GM23248 (cell line): ENCODE measurements at regions not wholly inside any gene's neighbourhood (a gene's known extent, or its start where the extent isn't known, plus 50 kb on each side); places are given as distances from the start of the nearest gene placed in this dataset.

ENCODE experiments used
- DNase-seq: peaks from one replicate; pipeline ENCODE4 v3.0.0-alpha.2; 2015
- H2AFZ ChIP-seq: fragments of 200-600 bp; sonication (generic); 2 replicates; pipeline ENCODE4 v1.6.1; 2016; ENCODE audit warnings: antibody characterized with exemption
- H3F3A ChIP-seq: fragments of 200-600 bp; sonication (generic); 2 replicates; pipeline ENCODE4 v1.6.1; 2016; ENCODE audit warnings: mild to moderate bottlenecking, antibody characterized with exemption, mixed run types; ENCODE audit not compliant: insufficient read depth
- H3K27ac ChIP-seq: fragments of 200-600 bp; sonication (generic); 2 replicates; pipeline ENCODE4 v1.5.1; 2016; ENCODE audit warnings: mild to moderate bottlenecking
- H3K27me3 ChIP-seq: fragments of 200-600 bp; sonication (generic); replicated peaks from 2 replicates; pipeline ENCODE4 v1.6.1; 2016; ENCODE audit warnings: mild to moderate bottlenecking; ENCODE audit not compliant: insufficient read depth
- H3K36me3 ChIP-seq: fragments of 200-600 bp; sonication (generic); 2 replicates; pipeline ENCODE4 v1.6.1; 2016; ENCODE audit warnings: low read depth, mild to moderate bottlenecking
- H3K4me1 ChIP-seq: fragments of 200-600 bp; sonication (generic); 2 replicates; pipeline ENCODE4 v1.6.1; 2016; ENCODE audit warnings: mild to moderate bottlenecking; ENCODE audit not compliant: insufficient read depth
- H3K4me2 ChIP-seq: fragments of 200-600 bp; sonication (generic); one replicate; pipeline ENCODE4 v1.6.1; 2016; ENCODE audit warnings: mild to moderate bottlenecking; ENCODE audit not compliant: unreplicated experiment
- H3K4me3 ChIP-seq: fragments of 200-600 bp; sonication (generic); 2 replicates; pipeline ENCODE4 v1.5.1; 2016; ENCODE audit warnings: mild to moderate bottlenecking
- H3K79me2 ChIP-seq: fragments of 200-600 bp; sonication (generic); 2 replicates; pipeline ENCODE4 v1.6.1; 2016; ENCODE audit warnings: mild to moderate bottlenecking; ENCODE audit not compliant: insufficient read depth
- H3K9ac ChIP-seq: fragments of 200-600 bp; sonication (generic); 2 replicates; pipeline ENCODE4 v1.6.1; 2016; ENCODE audit warnings: mild to moderate bottlenecking
- H3K9me2 ChIP-seq: fragments of 200-600 bp; sonication (generic); 2 replicates; pipeline ENCODE4 v1.6.1; 2016; ENCODE audit warnings: mixed run types, mild to moderate bottlenecking, moderate library complexity; ENCODE audit not compliant: insufficient read depth
- H3K9me3 ChIP-seq: fragments of 200-600 bp; sonication (generic); one replicate; pipeline ENCODE4 v1.6.1; 2017; ENCODE audit warnings: low read depth
- H4K20me1 ChIP-seq: fragments of 200-600 bp; sonication (generic); 2 replicates; pipeline ENCODE4 v1.6.0; 2016; ENCODE audit not compliant: insufficient read depth
- EZH2 ChIP-seq: fragments of 200-600 bp; sonication (generic); IDR thresholded peaks from 2 replicates; pipeline ENCODE4 v1.6.1; 2018; ENCODE audit warnings: antibody characterized with exemption, mild to moderate bottlenecking; ENCODE audit not compliant: insufficient read depth, poor library complexity, severe bottlenecking
- EZH2phosphoT487 ChIP-seq: fragments of 200-600 bp; sonication (generic); IDR thresholded peaks from 2 replicates; pipeline ENCODE4 v1.6.1; 2018; ENCODE audit warnings: antibody characterized with exemption, moderate library complexity, mild to moderate bottlenecking, low read depth; ENCODE audit not compliant: insufficient read depth
- WGBS, 2 experiments: methylation state at CpG; one replicate each; pipeline ENCODE4 v1.1.6; 2015 to 2017; ENCODE audit warnings: low lambda C conversion rate in 2 of 2, low coverage in 1 of 2; ENCODE audit errors: missing lambda C conversion rate in 2 of 2; 5-methylcytosine and 5-hydroxymethylcytosine counted together
- in situ Hi-C: fragments of 300-500 bp; cut with MboI; formaldehyde crosslinking; loops from 2 replicates; pipeline ENCODE4 v1.15.0; 2020

DNA sequence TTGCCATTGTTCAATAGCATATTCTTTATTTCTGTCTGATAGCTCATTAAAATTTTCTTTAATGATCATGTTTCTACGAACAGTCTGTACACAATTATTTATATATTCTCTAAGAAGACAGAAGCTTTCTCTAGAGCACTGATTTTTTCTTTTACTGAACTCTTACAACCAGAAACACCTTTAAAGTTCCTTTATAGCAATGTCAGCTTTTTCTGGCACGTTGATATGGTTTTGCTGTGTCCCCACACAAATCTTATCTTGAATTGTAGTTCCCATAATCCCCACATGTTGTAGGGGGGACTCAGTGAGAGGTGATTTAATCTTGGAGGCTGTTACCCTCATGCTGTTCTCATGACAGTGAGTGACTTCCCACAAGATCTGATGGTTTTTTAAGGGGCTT lies 299.4 kb downstream of the PPARGC1A start:
- Histone ChIP-seq H3K9me3 (no peaks in the 10 kb centered on the region), H3K9me2 (no peaks in the 10 kb centered on the region), H3K27ac (no peak overlapping the region), H4K20me1 (no peaks in the 10 kb centered on the region), H3K36me3 (no peaks in the 10 kb centered on the region), H3K27me3 (no peaks in the 10 kb centered on the region), H3K4me3 (no peak overlapping the region), H3K9ac (no peak overlapping the region), H3K4me1 (no peaks in the 10 kb centered on the region), H3K79me2 (no peaks in the 10 kb centered on the region), H3K4me2 (no peak overlapping the region), H3F3A (no peaks in the 10 kb centered on the region), H2AFZ (no peak overlapping the region)
- in situ Hi-C loops: no loop called here
- no peak for DNase-seq
- WGBS, 2 experiments: 8% methylated on average over 2 of the region's 2 CpGs
- TF ChIP-seq EZH2phosphoT487 (no peak), EZH2 (no peak)

DNA sequence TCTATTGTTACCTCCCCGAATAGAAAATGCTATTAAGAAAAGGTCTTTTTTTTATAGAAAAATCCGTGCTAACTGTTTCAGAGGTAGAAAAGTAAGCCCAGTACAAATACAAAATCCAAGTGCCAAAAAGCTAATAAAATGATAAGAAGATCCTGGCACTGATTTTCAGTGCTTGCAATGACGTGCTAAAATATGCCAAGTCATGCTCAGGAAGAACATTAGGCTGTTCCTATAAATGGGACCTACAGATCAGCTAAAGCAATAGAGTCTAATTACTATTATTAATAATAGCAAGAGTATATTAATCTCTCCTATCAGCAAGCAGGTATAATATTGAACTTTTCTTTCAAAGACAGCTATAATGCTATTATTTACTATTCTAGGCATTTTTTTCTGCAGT lies 305.8 kb downstream of the PPARGC1A start:
- no peak overlapping the region for H3K27ac ChIP-seq
- no peaks in the 10 kb centered on the region for H3K79me2 ChIP-seq
- H3F3A ChIP-seq: no peaks in the 10 kb centered on the region
- in situ Hi-C loops: no loop called here
- H3K4me3 ChIP-seq: no peak overlapping the region
- H3K36me3 ChIP-seq: no peaks in the 10 kb centered on the region
- TF ChIP-seq EZH2 (no peak), EZH2phosphoT487 (no peak)
- no peaks in the 10 kb centered on the region for H3K4me1 ChIP-seq
- no peaks in the 10 kb centered on the region for H4K20me1 ChIP-seq
- no peaks in the 10 kb centered on the region for H3K9me3 ChIP-seq
- no peak for DNase-seq
- no peak overlapping the region for H3K4me2 ChIP-seq
- 3 to 5% methylated on average over 3 of the region's 3 CpGs for WGBS, 2 experiments
- no peak overlapping the region for H2AFZ ChIP-seq
- no peaks in the 10 kb centered on the region for H3K27me3 ChIP-seq
- no peak overlapping the region for H3K9ac ChIP-seq
- H3K9me2 ChIP-seq: no peaks in the 10 kb centered on the region

DNA sequence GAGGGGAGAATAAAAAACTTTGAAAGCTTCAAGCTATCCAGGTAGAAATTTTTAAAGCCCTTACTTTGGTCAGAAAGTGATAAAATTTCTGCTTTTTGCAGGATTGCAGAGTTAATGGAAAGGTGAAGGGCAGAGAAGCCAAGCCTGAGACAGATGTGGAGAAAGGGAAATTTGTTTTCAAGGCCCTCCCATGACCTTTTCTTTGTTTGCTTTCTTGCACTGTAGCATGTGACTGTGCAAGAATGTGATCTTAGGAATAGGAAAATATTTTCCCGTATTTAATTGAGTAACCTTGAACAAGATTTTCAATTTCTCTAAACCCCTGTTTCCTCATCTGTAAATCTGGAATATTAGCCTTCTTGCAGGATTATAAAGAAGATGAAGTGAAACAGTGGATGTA lies 307.2 kb downstream of the PPARGC1A start:
- Histone ChIP-seq H3K4me3 (no peak overlapping the region), H3K9me2 (no peaks in the 10 kb centered on the region), H2AFZ (no peak overlapping the region), H4K20me1 (no peaks in the 10 kb centered on the region), H3K9ac (no peak overlapping the region), H3K4me2 (no peak overlapping the region), H3K27me3 (no peaks in the 10 kb centered on the region), H3K9me3 (no peaks in the 10 kb centered on the region), H3K27ac (no peak overlapping the region), H3K36me3 (no peaks in the 10 kb centered on the region), H3K4me1 (no peaks in the 10 kb centered on the region), H3K79me2 (no peaks in the 10 kb centered on the region), H3F3A (no peaks in the 10 kb centered on the region)
- DNase-seq: no peak
- in situ Hi-C loops: no loop called here
- 9 to 19% methylated on average over 1 of the region's 1 CpG for WGBS, 2 experiments
- TF ChIP-seq EZH2 (no peak), EZH2phosphoT487 (no peak)

DNA sequence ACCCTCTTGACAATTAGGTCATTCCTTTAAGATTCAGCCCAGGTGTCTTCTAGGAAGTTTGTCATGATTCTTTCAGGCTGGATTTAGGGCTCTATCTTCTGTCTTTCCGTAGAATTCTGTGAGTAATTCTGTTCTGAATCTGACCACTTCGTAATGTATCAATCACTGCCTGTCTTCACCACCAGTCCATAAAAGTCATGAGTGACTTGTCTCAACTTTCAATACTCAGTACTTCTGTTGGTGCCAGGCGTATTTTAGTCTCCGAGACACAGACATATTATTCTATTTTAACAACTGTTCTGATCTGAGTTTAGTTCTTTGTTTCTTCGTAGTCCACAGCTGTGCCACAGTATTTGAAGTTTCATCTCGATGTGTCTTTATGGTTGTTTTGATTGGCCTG lies 310.7 kb downstream of the PPARGC1A start:
- DNase-seq: no peak
- Histone ChIP-seq H3K4me1 (no peaks in the 10 kb centered on the region), H2AFZ (no peak overlapping the region), H3F3A (no peaks in the 10 kb centered on the region), H4K20me1 (no peaks in the 10 kb centered on the region), H3K79me2 (no peaks in the 10 kb centered on the region), H3K9me2 (no peaks in the 10 kb centered on the region), H3K4me3 (no peak overlapping the region), H3K9ac (no peak overlapping the region), H3K27me3 (no peaks in the 10 kb centered on the region), H3K27ac (no peak overlapping the region), H3K4me2 (no peak overlapping the region), H3K9me3 (no peaks in the 10 kb centered on the region), H3K36me3 (no peaks in the 10 kb centered on the region)
- in situ Hi-C loops: no loop called here
- TF ChIP-seq EZH2phosphoT487 (no peak), EZH2 (no peak)
- 30 to 33% methylated on average over 6 of the region's 6 CpGs for WGBS, 2 experiments

DNA sequence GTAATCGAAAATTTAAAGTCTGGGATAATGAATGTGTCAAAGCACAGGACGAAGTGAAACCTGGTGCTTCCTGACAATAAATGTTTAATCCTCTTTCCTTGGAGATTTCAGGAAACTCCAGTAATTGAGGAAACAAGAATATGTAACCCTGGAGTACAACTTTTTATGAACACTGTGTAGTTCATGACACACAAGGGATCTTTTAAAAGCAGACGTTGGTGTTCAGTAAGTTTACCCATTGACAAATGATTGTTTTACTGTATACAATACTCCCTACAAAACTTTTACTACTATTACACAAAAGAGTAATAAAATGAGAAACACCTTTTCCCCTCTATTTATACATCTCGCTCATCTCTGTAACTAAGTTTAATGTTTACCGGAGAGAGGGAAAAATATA lies 312.4 kb downstream of the PPARGC1A start:
- Histone ChIP-seq H3K4me3 (no peak overlapping the region), H3K9me2 (no peaks in the 10 kb centered on the region), H3K9me3 (no peaks in the 10 kb centered on the region), H3K27me3 (no peaks in the 10 kb centered on the region), H3K9ac (no peak overlapping the region), H3K4me2 (no peak overlapping the region), H3K36me3 (no peaks in the 10 kb centered on the region), H3K4me1 (no peaks in the 10 kb centered on the region), H3K27ac (no peak overlapping the region), H4K20me1 (no peaks in the 10 kb centered on the region), H3K79me2 (no peaks in the 10 kb centered on the region), H3F3A (no peaks in the 10 kb centered on the region), H2AFZ (no peak overlapping the region)
- WGBS, 2 experiments: 31% methylated on average over 5 of the region's 5 CpGs
- DNase-seq: no peak
- in situ Hi-C loops: no loop called here
- no peak for TF ChIP-seq EZH2phosphoT487
- TF ChIP-seq EZH2: no peak
